ENCODE measurements at regions not wholly inside any gene's neighbourhood (a gene's known extent, or its start where the extent isn't known, plus 50 kb on each side); places are given as distances from the start of the nearest gene placed in this dataset.

DNA sequence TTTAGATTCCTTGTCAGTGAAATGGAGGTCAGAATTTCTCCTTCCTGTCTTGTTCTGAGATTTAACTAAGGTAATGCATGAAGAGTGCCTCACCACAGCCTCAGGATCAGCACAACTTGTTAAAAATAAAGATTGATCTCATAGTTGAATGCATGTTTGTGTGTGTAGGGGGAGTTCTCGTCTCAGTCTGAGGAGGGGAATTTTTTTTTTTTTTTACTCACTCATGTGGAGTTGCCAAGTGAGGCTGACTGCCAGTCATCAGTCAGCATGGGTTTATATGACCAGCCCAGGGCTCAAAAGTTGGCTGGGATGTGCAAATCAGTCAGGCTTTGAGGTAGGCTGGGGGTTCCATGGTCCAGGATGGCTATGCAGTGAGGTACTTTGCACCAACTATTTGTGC lies 113.2 kb downstream of the FANCF start:
- no peaks in the 10 kb centered on the region for H3K27me3 ChIP-seq (replicated peaks in 1 of 2; ENCODE audit: control insufficient read depth in 2 of 2, insufficient read depth in 2 of 2, low read length in 1 of 2)
- ChIA-PET POLR2A (no interaction called here), CTCF (no interaction called here), SMC1A (ENCODE audit: uncharacterized antibody, unreplicated experiment) (no interaction called here), RAD21 (ENCODE audit: unreplicated experiment) (no interaction called here)
- H3K79me2 ChIP-seq (ENCODE audit: control insufficient read depth, insufficient read depth, low read length), result no peaks in the 10 kb centered on the region
- ATAC-seq (no peak), FAIRE-seq (no peak), DNase-seq (ENCODE audit: low read depth, low spot score) (no peak)
- no peak overlapping the region for H2AFZ ChIP-seq (ENCODE audit: control insufficient read depth, low read depth, low read length)
- H3K4me1 ChIP-seq (ENCODE audit: control insufficient read depth, insufficient read depth, low read length), result no peaks in the 10 kb centered on the region
- H3K4me3 ChIP-seq, result no peak overlapping the region
- no peaks in the 10 kb centered on the region for H3K36me3 ChIP-seq (ENCODE audit: control insufficient read depth in 2 of 2, insufficient read depth in 2 of 2, low read length in 1 of 2)
- in situ Hi-C loops (cut with MboI), result no loop called here
- intact Hi-C loops (cut with micrococcal nuclease; ENCODE audit: unreplicated experiment), result no loop called here
- H3K9me3 ChIP-seq (replicated peaks; ENCODE audit: control insufficient read depth, insufficient read depth, low read length), result no peaks in the 10 kb centered on the region
- no peak overlapping the region for H3K9ac ChIP-seq (ENCODE audit: control insufficient read depth, insufficient read depth, low read length)
- TF ChIP-seq, protein P1, sequence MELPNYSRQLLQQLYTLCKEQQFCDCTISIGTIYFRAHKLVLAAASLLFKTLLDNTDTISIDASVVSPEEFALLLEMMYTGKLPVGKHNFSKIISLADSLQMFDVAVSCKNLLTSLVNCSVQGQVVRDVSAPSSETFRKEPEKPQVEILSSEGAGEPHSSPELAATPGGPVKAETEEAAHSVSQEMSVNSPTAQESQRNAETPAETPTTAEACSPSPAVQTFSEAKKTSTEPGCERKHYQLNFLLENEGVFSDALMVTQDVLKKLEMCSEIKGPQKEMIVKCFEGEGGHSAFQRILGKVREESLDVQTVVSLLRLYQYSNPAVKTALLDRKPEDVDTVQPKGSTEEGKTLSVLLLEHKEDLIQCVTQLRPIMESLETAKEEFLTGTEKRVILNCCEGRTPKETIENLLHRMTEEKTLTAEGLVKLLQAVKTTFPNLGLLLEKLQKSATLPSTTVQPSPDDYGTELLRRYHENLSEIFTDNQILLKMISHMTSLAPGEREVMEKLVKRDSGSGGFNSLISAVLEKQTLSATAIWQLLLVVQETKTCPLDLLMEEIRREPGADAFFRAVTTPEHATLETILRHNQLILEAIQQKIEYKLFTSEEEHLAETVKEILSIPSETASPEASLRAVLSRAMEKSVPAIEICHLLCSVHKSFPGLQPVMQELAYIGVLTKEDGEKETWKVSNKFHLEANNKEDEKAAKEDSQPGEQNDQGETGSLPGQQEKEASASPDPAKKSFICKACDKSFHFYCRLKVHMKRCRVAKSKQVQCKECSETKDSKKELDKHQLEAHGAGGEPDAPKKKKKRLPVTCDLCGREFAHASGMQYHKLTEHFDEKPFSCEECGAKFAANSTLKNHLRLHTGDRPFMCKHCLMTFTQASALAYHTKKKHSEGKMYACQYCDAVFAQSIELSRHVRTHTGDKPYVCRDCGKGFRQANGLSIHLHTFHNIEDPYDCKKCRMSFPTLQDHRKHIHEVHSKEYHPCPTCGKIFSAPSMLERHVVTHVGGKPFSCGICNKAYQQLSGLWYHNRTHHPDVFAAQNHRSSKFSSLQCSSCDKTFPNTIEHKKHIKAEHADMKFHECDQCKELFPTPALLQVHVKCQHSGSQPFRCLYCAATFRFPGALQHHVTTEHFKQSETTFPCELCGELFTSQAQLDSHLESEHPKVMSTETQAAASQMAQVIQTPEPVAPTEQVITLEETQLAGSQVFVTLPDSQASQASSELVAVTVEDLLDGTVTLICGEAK (IDR thresholded peaks at IDR 0.05; ENCODE audit: borderline replicate concordance), result no peak
- TF ChIP-seq WRNIP1 (IDR thresholded peaks at IDR 0.05; ENCODE audit: borderline replicate concordance, low read depth, low read length), result no peak
- TF ChIP-seq, protein P2, sequence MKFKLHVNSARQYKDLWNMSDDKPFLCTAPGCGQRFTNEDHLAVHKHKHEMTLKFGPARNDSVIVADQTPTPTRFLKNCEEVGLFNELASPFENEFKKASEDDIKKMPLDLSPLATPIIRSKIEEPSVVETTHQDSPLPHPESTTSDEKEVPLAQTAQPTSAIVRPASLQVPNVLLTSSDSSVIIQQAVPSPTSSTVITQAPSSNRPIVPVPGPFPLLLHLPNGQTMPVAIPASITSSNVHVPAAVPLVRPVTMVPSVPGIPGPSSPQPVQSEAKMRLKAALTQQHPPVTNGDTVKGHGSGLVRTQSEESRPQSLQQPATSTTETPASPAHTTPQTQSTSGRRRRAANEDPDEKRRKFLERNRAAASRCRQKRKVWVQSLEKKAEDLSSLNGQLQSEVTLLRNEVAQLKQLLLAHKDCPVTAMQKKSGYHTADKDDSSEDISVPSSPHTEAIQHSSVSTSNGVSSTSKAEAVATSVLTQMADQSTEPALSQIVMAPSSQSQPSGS (IDR thresholded peaks at IDR 0.05; ENCODE audit: low read length), result no peak
- TF ChIP-seq, protein P3, sequence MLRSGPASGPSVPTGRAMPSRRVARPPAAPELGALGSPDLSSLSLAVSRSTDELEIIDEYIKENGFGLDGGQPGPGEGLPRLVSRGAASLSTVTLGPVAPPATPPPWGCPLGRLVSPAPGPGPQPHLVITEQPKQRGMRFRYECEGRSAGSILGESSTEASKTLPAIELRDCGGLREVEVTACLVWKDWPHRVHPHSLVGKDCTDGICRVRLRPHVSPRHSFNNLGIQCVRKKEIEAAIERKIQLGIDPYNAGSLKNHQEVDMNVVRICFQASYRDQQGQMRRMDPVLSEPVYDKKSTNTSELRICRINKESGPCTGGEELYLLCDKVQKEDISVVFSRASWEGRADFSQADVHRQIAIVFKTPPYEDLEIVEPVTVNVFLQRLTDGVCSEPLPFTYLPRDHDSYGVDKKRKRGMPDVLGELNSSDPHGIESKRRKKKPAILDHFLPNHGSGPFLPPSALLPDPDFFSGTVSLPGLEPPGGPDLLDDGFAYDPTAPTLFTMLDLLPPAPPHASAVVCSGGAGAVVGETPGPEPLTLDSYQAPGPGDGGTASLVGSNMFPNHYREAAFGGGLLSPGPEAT (IDR thresholded peaks at IDR 0.05; ENCODE audit: low read depth), result no peak
- no peak for TF ChIP-seq ZBED1 (IDR thresholded peaks at IDR 0.05; ENCODE audit: borderline replicate concordance)
- TF ChIP-seq POLR2AphosphoS5 (IDR thresholded peaks at IDR 0.05; ENCODE audit: low read length), result no peak
- TF ChIP-seq, protein P4, sequence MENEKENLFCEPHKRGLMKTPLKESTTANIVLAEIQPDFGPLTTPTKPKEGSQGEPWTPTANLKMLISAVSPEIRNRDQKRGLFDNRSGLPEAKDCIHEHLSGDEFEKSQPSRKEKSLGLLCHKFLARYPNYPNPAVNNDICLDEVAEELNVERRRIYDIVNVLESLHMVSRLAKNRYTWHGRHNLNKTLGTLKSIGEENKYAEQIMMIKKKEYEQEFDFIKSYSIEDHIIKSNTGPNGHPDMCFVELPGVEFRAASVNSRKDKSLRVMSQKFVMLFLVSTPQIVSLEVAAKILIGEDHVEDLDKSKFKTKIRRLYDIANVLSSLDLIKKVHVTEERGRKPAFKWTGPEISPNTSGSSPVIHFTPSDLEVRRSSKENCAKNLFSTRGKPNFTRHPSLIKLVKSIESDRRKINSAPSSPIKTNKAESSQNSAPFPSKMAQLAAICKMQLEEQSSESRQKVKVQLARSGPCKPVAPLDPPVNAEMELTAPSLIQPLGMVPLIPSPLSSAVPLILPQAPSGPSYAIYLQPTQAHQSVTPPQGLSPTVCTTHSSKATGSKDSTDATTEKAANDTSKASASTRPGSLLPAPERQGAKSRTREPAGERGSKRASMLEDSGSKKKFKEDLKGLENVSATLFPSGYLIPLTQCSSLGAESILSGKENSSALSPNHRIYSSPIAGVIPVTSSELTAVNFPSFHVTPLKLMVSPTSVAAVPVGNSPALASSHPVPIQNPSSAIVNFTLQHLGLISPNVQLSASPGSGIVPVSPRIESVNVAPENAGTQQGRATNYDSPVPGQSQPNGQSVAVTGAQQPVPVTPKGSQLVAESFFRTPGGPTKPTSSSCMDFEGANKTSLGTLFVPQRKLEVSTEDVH (IDR thresholded peaks at IDR 0.05; ENCODE audit: low read depth, partially characterized antibody), result no peak
- TF ChIP-seq GATAD2B (conservative IDR thresholded peaks at IDR 0.05; ENCODE audit: low read depth), result no peak
- TF ChIP-seq, protein P5, sequence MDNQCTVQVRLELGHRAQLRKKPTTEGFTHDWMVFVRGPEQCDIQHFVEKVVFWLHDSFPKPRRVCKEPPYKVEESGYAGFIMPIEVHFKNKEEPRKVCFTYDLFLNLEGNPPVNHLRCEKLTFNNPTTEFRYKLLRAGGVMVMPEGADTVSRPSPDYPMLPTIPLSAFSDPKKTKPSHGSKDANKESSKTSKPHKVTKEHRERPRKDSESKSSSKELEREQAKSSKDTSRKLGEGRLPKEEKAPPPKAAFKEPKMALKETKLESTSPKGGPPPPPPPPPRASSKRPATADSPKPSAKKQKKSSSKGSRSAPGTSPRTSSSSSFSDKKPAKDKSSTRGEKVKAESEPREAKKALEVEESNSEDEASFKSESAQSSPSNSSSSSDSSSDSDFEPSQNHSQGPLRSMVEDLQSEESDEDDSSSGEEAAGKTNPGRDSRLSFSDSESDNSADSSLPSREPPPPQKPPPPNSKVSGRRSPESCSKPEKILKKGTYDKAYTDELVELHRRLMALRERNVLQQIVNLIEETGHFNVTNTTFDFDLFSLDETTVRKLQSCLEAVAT (IDR thresholded peaks at IDR 0.05), result no peak
- TF ChIP-seq MEF2B (IDR thresholded peaks at IDR 0.05; ENCODE audit: partially characterized antibody, poor library complexity, severe bottlenecking), result no peak
- no peak for TF ChIP-seq JUNB (IDR thresholded peaks at IDR 0.05)
- TF ChIP-seq RB1 (IDR thresholded peaks at IDR 0.05; ENCODE audit: borderline replicate concordance), result no peak
- no peak for TF ChIP-seq NRF1 (conservative IDR thresholded peaks at IDR 0.05; ENCODE audit: low read depth, low read length)
- no peak for TF ChIP-seq IKZF1 (conservative IDR thresholded peaks at IDR 0.05)
- BruUV-seq (replicated peaks), result no TSS peak
- no peak overlapping the region for H3K27ac ChIP-seq (ENCODE audit: control insufficient read depth, insufficient read depth)
- H4K20me1 ChIP-seq (ENCODE audit: control insufficient read depth, insufficient read depth), result no peaks in the 10 kb centered on the region
- WGBS (ENCODE audit: insufficient coverage, insufficient replicate concordance, low lambda C conversion rate, missing lambda C conversion rate), result 0% methylated on average over 1 of the region's 1 CpG
- H3K4me2 ChIP-seq (ENCODE audit: control insufficient read depth, insufficient read depth), result no peak overlapping the region
